ENCODE measurements at regions not wholly inside any gene's neighbourhood (a gene's known extent, or its start where the extent isn't known, plus 50 kb on each side); places are given as distances from the start of the nearest gene placed in this dataset.

DNA sequence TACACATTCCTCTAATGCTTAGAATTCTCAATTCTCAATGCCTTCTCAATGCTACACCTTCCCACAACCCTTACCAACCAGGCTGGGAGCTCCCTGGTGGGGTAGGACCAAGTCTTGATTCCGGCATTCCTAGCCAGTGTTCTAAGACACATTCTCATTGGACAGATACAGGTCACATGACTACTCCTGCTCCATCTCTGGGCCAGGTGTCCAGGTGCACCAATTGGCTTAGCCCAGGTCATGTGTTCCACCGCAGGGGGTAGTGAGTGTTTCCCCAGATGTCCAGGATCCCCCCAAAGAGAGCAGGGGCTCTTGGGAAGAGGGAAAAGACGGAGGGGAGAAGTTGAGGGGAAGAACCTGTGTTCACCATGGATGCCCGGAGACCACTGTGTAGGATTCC is 58.7 kb upstream of the MLN start:
- DNase-seq: no peak

DNA sequence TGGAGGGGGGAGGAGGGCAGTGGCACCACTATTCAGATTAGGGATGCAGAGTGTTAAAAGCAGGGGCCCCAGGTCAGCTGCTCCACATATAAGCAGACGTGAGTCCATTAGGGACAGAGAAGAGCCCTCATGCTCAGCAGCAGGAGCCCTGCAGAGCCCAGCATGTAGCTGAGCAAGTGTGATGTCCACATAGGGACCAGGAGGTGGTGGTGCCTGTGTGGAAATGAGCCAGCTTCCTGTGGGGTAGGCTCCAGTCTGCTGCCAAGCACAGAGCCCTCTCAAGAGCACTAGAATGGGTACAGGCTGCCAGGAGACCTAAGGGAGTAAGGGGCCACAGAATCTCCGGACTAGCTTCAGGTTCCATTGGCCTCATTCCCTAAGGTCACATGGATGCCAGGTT is 57.9 kb upstream of the MLN start:
- DNase-seq: no peak

DNA sequence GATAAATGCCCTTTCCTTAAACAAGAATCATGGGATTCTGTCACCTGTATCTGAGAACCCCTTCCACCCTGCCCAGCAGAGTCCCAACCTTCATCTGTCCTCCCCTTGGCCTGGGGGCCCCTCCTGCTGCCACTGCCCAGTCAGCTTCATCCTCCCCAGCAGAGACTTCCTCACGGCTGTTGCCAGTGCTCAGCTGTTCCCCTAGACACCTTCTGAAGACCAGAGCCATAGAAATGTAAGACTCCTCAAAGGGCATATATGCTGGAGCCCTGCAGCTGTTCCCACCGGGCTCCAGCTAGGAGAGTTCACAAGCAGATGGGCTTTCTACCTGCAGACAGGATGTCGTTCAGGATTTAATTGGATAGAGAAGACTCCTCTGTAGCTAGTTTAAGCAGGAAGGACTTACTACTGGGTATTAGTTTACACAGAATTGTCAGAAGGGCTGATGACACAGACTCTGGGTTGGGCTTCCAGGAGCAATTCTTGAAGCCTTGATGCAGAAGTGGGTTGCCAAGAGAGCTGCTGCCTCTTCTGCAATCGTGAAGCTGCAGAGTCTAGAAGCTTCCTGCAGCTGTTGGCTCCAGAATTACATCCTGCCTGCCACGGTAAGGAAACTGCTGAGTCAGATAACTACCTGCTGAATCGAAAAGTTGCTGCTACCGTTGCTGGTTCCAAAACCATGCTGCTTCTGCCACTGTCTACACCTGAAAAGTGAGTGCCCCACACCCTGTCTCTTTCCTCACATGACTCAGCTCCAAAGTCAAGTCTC is 57.1 kb upstream of the MLN start:
- DNase-seq: no peak

DNA sequence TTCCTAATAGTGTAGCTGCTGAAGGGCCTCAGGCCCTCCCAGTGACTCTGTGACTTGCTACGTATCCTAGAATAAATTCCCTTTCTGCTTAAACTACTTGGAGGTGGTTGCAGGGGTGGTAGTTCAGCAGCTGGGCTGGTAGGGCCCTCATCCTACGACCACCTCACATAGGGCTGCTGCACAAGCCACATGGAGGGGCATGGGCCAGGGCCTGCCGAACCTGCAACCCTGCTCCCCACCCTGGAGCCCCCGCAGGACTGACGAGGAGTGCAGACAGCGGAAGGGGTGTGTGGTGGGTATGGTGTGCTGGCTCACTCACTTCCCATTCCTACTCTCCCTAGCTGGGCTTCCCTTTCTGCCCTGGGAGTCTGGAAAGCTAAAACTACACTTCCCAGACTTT is 56.2 kb upstream of the MLN start:
- DNase-seq: no peak

DNA sequence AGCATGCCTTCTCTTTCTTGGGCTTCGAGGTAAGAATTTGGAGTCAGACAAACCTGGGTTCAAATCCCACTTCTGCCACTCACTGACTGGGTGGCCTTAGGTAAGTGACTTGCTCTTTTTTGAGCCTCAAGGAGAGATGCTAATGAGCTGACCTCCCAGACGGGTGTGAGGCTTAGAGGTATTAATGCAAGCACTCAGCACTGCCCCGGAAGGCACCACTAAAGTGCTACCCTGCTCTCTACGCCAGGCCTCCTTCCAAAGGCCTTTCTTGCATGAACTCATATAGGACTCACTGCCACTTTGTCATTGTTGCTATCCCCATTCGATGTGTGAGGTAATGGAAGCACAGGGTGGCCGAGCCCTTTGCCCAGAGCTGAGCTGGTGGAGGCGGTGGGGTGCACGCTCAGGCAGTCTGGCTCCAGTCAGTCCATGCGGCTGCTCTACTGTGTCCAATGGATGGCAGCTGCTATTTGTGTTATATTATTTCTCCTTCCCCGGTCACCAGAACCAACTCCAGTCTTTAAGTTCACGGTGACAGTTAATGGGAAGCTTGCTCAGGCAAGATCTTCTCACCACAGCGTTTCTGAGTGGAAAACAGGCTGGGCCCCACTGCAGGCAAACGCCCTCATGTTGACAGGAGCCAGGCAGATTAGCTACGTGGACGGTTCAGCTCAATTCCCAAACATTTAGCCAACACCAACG is 55.2 kb upstream of the MLN start:
- DNase-seq: no peak

DNA sequence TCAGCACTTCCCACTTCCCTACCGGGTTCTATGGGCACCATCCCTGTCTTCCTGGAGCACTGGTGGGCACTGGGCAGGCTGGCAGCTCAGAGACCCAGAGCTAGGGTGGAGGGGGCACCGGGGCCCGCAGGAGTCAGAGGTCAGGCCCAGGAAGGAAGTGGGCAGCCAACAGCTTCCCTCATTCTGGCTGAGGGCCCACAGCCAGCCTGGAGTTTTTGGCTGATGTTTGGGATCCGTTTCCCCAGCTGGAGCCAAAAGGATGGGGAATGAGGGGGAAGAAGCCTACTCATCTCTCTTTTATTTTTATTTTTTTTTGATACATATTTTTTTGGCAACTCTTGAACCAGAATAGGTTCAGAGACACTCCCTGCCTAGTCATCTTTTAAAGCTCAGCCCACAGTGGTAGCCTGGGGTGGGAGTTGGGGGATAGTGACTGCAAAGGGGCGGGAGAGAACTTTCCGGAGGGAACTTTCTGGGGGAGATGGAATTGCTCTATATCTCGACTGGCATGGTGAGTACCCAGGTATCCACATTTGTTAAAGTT is 54.2 kb upstream of the MLN start:
- no peak for DNase-seq

DNA sequence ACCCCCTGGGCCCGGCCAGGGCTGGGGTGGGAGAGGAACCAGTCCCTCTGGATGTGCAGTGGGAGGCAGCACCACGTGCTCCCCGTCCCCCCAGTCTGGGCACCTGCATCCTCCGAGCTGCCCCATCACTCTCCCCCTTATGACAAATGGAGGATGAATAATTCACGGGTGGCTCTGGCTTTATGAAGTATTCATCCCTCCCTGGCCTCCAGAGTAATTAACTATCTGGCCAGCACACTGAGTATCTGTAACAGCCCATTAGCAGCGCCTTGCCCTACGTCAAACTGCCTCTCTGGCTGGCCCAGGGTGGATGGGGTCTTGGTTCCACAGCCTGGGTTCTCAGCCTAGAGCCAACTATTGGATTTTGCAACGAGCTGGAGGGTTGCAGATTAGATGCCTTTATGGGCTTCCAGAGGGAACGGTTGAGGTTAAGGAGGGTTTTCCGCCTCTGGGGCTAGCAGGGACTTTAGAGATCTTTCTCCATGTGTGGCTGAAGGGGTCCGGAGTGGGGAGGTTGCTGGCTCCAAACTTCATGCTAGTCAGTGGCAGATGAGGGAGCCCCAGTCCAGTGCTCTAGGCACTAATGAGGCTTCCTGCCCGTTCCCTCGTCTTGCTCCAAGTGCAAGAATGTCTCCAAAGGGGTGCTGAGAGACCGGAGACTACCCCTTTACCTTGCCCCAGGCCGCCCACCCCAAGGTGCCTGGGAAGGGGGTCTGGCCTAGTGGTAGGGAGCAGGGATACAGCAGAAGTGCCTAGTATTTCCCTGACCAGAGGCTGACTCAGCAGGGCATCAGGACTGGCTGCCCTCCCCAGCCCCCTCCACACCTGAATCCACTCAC is 53.5 kb upstream of the MLN start:
- DNase-seq: no peak

DNA sequence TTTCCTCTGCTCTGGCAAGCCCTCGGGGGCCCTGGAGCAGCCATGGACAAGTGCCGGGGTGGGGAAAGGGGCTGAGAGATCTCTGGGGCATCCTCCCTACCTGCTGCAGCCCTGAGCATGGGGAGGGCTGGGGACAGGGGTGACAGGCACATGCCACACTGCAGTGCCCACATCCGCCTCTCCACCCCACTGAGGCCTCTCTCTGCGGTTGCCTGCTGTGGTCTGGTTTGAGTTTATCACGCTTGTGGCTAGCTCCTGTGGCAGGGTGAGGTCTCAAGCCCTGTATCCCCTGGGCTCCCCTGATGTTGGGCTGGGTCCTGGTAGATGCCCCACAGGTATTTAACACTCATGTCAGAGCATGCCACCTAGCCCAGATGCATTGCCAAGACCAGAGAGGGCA is 52.9 kb upstream of the MLN start:
- no peak for DNase-seq

DNA sequence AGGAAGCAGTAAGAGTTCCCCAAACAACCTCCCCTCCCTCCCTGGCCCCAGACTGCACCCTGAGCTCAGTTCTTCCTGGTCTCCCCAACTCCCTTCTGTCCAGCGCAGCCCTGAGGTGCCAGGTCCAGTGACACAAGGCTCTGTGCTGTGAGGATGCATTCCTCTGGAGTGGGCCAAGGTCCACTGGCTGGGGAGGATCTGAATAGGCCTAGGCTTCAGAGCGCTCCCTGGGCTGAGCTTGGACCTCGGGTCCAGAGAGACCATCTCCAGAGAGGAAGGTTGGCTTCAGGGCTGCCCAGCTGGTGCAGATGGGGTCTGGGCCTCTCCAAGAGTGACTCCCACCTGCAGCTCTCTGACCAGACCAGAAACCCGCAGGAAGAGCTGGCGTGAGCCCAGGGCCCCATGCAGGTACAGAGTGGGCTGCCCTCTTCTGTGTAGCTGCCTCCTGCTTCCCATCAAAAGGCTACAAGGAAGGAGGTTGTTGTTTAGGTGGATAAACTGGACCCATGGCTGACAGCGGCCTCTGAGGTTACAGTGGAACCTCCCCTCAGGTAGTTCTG is 52.3 kb upstream of the MLN start:
- no peak for DNase-seq

DNA sequence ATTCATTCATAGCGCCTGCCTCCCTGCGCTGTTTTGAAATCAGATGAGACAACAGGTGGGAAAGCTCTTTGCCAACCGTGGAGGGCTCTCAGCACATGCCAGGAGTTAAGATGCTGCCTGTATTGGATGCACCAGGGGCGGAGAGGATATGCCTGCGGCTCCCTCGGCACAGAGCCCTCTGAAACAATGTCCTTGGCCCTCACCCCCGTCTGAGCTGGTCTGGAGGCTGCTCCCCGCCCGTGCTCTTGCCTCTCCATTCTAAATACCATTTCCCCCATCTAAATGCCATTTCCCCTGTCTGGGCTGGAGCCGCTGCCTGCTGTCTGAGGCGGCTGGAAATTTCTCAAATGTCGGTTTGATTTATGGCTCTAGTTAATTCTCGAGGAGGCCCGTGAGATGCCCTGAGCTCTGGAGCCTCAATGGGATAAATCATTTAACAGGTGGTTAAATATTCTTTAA is 50.8 kb upstream of the MLN start:
- DNase-seq: no peak

DNA sequence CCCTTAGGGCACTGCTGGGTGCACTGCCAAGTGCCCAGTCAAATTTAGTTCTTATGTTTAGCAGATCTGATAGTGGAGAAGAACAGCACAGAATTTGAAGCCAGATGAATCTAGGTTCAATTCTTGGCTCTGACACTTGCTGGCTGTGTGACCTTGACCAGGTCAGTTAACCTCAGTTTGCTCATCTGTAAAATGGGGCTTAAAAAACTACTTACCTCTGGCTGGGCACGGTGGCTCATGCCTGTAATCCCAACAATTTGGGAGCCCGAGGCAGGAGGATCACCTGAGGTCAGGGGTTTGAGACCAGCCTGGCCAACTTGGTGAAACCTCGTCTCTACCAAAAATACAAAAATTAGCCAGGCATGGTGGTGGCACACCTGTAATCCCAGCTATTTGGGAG is 49.9 kb upstream of the MLN start:
- no peak for DNase-seq

Measured in fibroblast of skin of scalp (primary cell).